ENCODE measurements at regions not wholly inside any gene's neighbourhood (a gene's known extent, or its start where the extent isn't known, plus 50 kb on each side); places are given as distances from the start of the nearest gene placed in this dataset.

DNA sequence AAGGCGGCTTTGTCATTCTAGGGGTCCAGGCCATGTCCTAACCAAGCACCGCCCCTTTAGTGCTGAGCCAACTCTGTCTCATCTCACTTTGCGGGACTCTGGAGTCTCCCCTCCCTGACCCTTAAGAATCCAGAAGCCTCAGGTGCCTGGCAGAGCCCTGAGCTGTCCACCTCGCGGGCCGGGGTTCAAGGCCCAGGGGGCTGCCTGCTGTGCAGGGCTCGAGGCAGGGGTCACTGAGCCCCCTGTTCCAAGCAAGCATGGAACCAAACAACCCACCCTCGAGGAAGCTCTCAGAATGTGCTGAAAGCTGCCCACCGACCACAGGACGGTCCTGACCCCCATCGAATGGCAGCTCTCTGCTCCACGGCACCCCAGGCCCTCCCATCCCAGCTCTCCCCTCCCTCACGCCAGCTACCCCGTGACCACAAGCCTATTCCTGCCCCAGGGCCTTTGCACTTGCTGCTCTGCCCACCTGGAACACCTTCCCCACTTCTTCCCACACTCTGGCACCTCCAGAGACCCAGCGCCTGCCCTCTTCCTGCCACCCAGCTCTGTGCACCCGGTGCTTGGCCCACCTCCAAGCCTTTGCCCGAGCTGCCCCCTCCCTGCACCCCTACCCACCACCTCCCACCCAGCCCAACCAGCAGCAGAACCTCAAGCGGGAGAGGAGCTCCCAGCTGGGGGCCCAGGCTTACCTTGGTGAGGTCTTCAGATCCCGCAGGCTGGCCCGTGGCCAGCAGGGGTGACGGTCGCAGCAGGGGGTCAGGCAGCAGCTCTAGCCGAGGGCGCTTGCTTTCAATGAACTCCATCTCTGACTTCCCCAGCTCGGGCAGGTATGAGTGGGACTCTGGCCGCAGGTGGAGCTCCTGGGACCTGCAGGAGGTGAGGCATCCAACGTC, 84.3 kb downstream of the NCOR2 start:
- ATAC-seq (ENCODE audit: low read depth) = no peak
- peaks cover 57% of the 10 kb centered on the region for H3K36me3 Mint-ChIP-seq (ENCODE audit: low read depth)
- DNase-seq = no peak
- H3K4me3 Mint-ChIP-seq = no peak overlapping the region
- no peak overlapping the region for H3K27ac Mint-ChIP-seq
- peaks cover 57% of the 10 kb centered on the region for H3K4me1 Mint-ChIP-seq
- TF ChIP-seq, protein P1, sequence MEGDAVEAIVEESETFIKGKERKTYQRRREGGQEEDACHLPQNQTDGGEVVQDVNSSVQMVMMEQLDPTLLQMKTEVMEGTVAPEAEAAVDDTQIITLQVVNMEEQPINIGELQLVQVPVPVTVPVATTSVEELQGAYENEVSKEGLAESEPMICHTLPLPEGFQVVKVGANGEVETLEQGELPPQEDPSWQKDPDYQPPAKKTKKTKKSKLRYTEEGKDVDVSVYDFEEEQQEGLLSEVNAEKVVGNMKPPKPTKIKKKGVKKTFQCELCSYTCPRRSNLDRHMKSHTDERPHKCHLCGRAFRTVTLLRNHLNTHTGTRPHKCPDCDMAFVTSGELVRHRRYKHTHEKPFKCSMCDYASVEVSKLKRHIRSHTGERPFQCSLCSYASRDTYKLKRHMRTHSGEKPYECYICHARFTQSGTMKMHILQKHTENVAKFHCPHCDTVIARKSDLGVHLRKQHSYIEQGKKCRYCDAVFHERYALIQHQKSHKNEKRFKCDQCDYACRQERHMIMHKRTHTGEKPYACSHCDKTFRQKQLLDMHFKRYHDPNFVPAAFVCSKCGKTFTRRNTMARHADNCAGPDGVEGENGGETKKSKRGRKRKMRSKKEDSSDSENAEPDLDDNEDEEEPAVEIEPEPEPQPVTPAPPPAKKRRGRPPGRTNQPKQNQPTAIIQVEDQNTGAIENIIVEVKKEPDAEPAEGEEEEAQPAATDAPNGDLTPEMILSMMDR (IDR thresholded peaks at IDR 0.05) = no peak
- H3K9me3 Mint-ChIP-seq = peaks cover 5% of the 10 kb centered on the region
- intact Hi-C loops (cut with micrococcal nuclease) = no loop called here
- POLR2A ChIA-PET = interaction anchor here (0.8 to 1.7 kb wide), 3 partner anchors 11 to 30 kb away, joined by 3 to 4 read pairs (median 3); no protein-coding TSS in a partner anchor
- H3K27me3 Mint-ChIP-seq = no peaks in the 10 kb centered on the region
- CTCF ChIA-PET = no interaction called here

DNA sequence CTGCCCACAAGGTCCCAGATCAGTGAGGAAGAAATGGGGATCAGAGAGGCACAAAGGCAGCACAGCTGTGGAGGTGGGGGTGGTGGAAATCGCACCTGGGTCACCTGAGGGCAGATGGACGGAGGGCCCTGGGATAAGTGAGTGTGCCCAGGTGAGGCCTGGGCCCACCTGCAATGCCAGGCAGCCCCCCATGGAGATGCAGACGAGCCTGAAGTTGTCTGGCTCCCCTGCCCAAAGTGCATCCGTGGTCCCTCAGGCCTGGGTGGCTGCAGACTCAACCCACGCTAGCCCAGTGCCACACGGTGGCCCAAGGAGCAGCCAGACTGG, 84.9 kb downstream of the NCOR2 start:
- Mint-ChIP-seq H3K4me1 (peaks cover 58% of the 10 kb centered on the region), H3K27me3 (no peaks in the 10 kb centered on the region), H3K36me3 (ENCODE audit: low read depth) (peaks cover 61% of the 10 kb centered on the region), H3K4me3 (no peak overlapping the region), H3K9me3 (peaks cover 5% of the 10 kb centered on the region), H3K27ac (no peak overlapping the region)
- intact Hi-C loops (cut with micrococcal nuclease) = no loop called here
- DNase-seq = no peak
- no peak for ATAC-seq (ENCODE audit: low read depth)
- CTCF ChIA-PET = no interaction called here
- TF ChIP-seq, protein P1 (IDR thresholded peaks at IDR 0.05) = no peak
- POLR2A ChIA-PET = interaction anchor here (1.2 to 1.7 kb wide), 2 partner anchors 16 to 29 kb away, joined by 3 to 4 read pairs; no protein-coding TSS in a partner anchor

DNA sequence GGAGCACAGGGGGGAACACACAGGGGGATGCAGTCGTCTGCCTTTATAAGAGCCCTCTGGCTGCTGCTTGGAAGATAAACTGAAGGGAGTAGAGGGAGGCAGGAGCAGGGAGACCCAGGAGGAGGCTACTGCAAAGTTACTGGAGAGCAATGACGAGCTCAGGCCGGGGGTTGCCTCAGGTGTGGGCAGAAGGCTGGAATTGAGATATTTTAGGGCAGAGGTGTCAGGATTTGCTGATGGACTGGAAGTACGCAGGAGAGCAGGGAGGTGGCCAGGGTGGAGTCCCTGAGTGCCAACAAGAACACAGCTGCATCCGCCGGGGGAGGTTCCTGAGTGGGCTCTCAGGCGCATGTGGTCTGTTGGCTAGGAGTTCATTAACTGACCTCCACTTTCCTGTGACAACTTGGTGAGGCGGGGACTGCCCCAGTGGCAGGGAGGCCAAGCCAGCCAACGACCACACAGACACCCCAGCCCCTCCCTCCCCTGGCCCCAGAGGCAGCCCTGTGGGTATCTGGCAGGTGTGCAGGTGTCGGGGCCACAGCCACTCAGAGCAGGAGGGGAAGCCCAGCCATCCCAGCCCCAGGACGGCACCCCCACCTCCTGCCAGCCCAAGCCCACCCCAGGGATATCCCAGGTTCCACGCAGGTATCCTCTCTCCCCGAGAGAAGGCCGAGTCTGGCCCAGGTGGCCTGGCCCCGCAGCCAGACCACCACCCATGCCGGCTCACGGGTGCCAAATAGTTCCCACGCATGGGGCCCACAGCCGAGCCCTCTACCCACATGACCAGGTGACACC, 85.4 kb downstream of the NCOR2 start:
- Mint-ChIP-seq H3K27ac (peak overlapping the region; percentile 61), H3K36me3 (ENCODE audit: low read depth) (peaks cover 64% of the 10 kb centered on the region), H3K27me3 (no peaks in the 10 kb centered on the region), H3K4me1 (peaks cover 60% of the 10 kb centered on the region), H3K4me3 (no peak overlapping the region), H3K9me3 (peaks cover 5% of the 10 kb centered on the region)
- ChIA-PET CTCF (no interaction called here), POLR2A (interaction anchor here (1.2 to 1.7 kb wide), 2 partner anchors 16 to 29 kb away, joined by 3 to 4 read pairs; no protein-coding TSS in a partner anchor)
- intact Hi-C loops (cut with micrococcal nuclease) = no loop called here
- TF ChIP-seq, protein P1 (IDR thresholded peaks at IDR 0.05) = no peak
- DNase-seq = no peak
- no peak for ATAC-seq (ENCODE audit: low read depth)

DNA sequence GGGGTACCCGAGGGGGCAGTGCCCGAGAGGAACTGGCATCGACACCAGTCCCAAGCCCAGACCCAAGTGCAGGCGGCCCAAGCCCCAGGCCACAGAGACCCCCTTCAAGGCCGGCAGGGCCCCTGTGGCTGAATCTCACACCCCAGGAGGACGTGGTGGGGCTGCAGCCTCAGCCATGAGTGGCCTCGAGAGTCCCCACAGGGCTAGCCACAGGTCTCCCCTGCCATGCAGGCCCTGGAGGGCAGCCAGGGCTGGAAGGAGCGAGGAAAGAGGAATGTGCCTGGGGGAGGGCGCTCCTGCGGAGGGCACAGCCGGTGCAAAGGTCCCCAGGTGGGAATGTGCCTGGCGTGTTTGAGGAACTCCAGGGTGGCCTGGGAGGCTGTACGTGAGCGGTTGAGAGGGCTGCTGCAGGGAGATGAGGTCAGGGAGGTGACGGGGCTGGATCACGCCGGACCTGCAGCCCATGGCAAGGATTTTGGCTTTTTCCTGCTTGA, 86.1 kb downstream of the NCOR2 start:
- intact Hi-C loops (cut with micrococcal nuclease) = no loop called here
- DNase-seq (no peak), ATAC-seq (ENCODE audit: low read depth) (no peak)
- peaks cover 5% of the 10 kb centered on the region for H3K9me3 Mint-ChIP-seq
- H3K27me3 Mint-ChIP-seq = no peaks in the 10 kb centered on the region
- CTCF ChIA-PET = no interaction called here
- H3K36me3 Mint-ChIP-seq (ENCODE audit: low read depth) = peaks cover 69% of the 10 kb centered on the region
- TF ChIP-seq, protein P1 (IDR thresholded peaks at IDR 0.05) = no peak
- H3K4me3 Mint-ChIP-seq = no peak overlapping the region
- H3K4me1 Mint-ChIP-seq = peaks cover 66% of the 10 kb centered on the region
- POLR2A ChIA-PET = interaction anchor here (0.7 kb wide), 1 partner anchor 447 kb away, joined by 5 read pairs; no protein-coding TSS in a partner anchor
- no peak overlapping the region for H3K27ac Mint-ChIP-seq

Data from activated B cell treated with CpG ODN at 0.5 μM for 24 hours (primary cell).